ENCODE measurements at regions not wholly inside any gene's neighbourhood (a gene's known extent, or its start where the extent isn't known, plus 50 kb on each side); places are given as distances from the start of the nearest gene placed in this dataset.
"Not testable (repeated sequence)": the region's sequence is repeated elsewhere in the genome, so short reads cannot be mapped to it uniquely, and the experiment has no call there.

DNA sequence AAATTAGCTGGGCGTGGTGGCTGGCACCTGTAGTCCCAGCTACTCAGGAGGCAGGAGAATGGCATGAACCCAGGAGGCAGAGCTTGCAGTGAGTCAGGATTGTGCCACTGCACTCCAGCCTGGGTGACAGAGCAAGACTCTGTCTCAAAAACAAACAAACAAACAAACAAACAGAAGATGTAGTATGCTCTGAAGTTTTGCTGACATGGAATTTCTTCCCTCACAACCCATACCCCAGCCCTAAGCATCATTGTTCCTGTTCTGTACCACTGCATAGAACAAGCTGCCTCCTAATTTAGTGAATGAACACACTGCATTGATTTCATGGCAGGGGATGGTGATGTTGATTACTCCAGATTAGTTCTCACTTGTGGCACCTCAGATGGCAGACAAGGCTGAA, 89.7 kb downstream of the SPATA31A6 start:
- TF ChIP-seq, protein P1, sequence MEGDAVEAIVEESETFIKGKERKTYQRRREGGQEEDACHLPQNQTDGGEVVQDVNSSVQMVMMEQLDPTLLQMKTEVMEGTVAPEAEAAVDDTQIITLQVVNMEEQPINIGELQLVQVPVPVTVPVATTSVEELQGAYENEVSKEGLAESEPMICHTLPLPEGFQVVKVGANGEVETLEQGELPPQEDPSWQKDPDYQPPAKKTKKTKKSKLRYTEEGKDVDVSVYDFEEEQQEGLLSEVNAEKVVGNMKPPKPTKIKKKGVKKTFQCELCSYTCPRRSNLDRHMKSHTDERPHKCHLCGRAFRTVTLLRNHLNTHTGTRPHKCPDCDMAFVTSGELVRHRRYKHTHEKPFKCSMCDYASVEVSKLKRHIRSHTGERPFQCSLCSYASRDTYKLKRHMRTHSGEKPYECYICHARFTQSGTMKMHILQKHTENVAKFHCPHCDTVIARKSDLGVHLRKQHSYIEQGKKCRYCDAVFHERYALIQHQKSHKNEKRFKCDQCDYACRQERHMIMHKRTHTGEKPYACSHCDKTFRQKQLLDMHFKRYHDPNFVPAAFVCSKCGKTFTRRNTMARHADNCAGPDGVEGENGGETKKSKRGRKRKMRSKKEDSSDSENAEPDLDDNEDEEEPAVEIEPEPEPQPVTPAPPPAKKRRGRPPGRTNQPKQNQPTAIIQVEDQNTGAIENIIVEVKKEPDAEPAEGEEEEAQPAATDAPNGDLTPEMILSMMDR (IDR thresholded peaks at IDR 0.05; ENCODE audit: extremely low read depth in 1 of 2, insufficient read depth in 1 of 2, low read depth in 1 of 2, low read length in 2 of 2): not testable (repeated sequence)
- TF ChIP-seq POLR2AphosphoS5 (IDR thresholded peaks at IDR 0.05; ENCODE audit: insufficient read depth, low read depth, low read length); POLR2A (IDR thresholded peaks at IDR 0.05; ENCODE audit: low read depth, low read length); EZH2 (IDR thresholded peaks at IDR 0.05; ENCODE audit: borderline replicate concordance, low read depth, low read length, severe bottlenecking); GATA2 (IDR thresholded peaks at IDR 0.05; ENCODE audit: insufficient read depth, insufficient read length, low read depth, low read length); MYC (IDR thresholded peaks at IDR 0.05; ENCODE audit: low read depth, low read length); FOS (IDR thresholded peaks at IDR 0.05; ENCODE audit: borderline replicate concordance, insufficient read depth, low read length); JUN (IDR thresholded peaks at IDR 0.05; ENCODE audit: borderline replicate concordance, insufficient read depth, insufficient read length, low read depth): not testable (repeated sequence)
- TF ChIP-seq, protein P2, sequence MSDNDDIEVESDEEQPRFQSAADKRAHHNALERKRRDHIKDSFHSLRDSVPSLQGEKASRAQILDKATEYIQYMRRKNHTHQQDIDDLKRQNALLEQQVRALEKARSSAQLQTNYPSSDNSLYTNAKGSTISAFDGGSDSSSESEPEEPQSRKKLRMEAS (IDR thresholded peaks at IDR 0.05; ENCODE audit: insufficient read depth, insufficient read length): not testable (repeated sequence)
